SKM-1 treated with dmso at 0.1 percent for 144 hours (cell line): ENCODE measurements at regions not wholly inside any gene's neighbourhood (a gene's known extent, or its start where the extent isn't known, plus 50 kb on each side); places are given as distances from the start of the nearest gene placed in this dataset.

ENCODE experiments used
- DNase-seq: peaks from one replicate; lab custom pipeline; 2025; ENCODE audit not compliant: unreplicated experiment; lab: John Stamatoyannopoulos, UW

- peak; percentile 15 for DNase-seq
These were observed 181.4 kb downstream of the GAS1 start for GRCh38 chr9:86765746-86766430.

GRCh38 chr9:86764671-86765343, 182.5 kb downstream of the GAS1 start:
- no peak for DNase-seq

- peak; percentile 59 for DNase-seq
These were observed 183.1 kb downstream of the GAS1 start for GRCh38 chr9:86764221-86764624.

- DNase-seq = peak; percentile 69
These were observed 183.5 kb downstream of the GAS1 start for GRCh38 chr9:86763791-86764190.

DNA sequence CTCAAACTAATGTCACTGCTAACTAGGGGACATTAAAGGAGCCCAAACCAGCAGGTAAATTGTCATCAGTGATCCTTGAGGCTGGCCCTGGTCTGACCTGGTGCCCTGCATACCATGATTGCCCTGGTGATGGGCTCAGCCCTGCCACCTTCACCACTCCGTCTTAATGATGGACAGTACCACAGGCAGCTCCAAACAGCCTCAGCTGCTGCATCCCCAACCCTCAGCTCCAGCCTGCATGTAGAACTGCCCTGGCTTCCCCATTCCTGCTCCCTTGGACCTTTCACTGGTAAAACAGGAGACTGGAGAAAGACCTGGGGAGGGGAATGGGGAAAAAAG, 190.0 kb downstream of the GAS1 start:
- no peak for DNase-seq

DNA sequence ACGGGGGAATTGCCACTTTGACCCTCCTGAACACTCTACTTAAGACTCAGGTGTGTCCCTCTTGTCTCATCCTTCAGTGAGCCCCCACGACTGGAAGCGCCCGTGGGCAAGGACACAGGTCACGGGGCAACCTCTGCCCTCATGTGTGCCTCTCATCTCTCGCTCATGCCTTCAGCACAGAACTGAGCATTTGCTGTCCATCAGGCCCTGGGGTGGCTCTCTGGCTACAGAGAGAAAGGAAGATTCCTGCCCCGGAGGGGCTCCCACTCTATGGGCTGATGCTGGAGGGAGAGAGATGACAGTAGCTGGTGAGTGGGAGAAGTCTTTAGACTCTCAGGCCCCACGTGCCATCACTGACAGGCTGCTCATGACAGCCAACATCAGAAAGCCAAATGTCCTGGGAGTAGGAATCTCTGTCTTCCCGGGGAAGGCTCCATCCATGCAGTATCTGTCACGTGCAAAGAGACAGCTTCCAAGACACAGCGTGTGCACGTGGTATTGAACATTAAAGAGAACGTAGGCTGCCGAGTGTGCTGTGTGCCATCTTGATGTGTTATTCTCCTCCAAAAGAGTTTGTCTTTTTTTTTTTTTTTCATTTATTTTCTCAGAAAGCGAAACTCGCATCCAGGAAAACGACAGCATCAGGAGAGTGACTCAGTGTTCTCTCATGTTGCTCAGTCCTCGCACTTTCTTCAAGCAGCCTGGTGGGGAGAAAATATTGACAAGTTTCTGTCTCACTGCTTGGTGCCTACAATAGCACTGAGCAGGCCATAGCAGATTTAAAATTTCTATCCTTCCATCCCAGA, 190.5 kb downstream of the GAS1 start:
- DNase-seq = no peak

- no peak for DNase-seq
These were observed 191.8 kb downstream of the GAS1 start for GRCh38 chr9:86755561-86755941.

DNA sequence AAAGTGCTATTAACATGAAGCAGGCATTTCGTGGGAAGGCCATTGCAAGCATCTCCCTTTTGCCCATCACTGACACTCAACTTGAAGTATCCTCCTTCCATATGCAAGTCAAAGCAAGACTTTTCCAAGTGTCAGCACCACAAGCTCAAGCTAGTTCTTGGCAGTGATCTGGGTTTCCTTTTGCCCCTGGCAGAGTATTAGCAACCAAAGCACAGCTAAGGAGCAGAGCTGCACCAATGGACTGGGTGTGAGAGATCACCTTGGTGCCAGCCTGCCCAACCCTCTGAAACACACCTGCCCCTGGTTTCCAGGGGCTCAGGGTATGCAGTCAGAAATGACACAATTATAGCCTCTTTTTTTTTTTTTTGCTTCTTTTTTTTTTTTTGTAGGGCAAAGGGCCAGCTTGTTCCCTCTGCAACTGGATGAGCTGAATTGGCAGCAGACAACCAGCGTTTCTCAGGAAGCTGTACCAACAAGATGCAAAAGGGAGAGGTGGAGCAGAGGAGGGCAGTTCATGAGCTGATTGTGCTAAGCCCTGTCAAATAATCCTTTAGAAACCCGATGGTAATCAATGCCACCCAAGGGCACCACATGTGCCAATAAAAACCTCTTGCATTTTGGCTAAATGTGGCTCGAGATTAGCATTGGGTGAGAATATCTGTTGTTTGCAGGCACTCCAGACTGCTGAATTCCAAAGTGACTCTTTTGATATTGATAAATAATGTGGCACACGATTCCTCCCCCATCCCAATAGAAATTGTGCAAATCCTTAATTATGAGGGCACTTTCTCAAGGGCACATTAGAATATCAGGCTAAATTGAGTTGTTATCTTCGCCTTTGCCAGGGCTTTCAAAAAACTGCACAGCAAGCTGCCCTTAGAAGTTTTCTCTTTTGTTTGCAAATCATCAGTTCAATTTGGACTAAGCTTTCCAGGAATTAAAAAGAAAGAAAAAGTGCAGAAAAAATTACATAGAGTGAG, 192.4 kb downstream of the GAS1 start:
- no peak for DNase-seq

GRCh38 chr9:86753836-86754235, 193.5 kb downstream of the GAS1 start:
- DNase-seq = no peak

GRCh38 chr9:86752733-86753132, 194.6 kb downstream of the GAS1 start:
- no peak for DNase-seq

DNA sequence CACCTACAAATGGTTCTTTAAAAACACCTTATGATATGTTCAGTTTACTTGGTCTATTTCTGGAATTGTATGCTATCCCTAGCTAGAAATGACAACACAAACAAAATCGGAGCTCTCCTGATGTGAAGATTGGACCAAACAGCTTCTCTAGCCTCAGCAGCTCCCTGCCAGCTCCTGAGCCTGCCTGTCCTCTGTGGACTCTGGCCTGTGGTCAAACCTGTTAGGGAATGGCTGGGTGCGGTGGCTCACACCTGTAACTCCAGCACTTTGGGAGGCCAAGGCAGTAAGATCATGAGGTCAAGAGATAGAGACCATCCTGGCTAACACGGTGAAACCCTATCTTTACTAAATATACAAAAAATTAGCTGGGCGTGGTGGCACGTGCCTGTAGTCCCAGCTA, 195.3 kb downstream of the GAS1 start:
- no peak for DNase-seq

DNA sequence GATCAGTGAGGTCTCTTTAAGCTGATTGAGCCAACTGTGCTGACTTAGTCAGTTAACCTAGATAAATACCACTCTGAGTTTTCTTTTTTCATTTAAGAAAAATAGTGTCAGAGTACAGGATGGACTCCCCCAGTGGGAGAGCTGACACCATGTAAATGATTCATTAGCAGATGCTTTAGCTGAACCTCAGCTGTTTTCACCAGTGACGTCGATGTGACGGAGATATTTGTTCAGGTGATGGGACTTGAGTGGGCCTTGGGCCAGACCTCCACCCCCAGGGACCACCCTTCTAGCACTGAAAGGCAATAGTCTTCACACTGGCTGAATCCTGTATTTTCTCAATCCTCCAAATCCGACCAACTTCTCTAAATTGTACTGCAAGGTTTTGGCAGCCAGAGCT, 196.1 kb downstream of the GAS1 start:
- DNase-seq = no peak

- no peak for DNase-seq
These were observed 197.4 kb downstream of the GAS1 start for GRCh38 chr9:86749894-86750255.

DNA sequence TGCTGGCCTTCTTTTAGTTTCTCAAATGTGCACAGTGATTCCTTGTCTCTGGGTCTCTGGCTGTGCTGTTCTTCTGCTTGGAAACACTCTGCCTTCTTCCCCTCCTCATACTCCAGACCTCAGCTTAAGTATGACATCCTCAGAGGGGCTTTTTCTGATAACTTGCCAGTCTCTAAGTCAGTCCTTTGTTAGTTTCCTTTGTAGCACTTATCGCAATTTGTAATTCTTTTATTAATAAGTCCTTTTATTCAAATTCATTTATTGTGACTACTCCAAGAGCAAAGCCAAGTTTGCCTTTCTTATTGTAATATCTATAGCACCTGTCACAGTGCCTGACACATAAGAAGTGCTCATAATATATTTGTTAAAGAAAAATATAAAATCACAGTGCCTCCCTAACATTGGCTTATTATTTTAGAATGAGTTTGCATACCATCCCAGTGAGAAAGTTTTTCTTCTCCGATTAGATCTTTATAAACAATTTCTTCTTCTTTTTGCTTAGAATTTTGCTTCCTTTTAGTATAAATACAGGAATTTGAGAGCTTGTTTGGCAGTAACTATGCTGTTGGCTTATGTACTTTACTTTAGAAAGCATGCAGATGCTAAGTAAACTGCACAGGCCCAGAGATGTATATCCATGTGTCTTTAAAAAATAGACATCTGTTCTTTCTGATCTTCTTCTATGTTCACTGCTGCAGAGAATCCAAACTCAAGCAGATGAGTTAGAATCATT, 198.0 kb downstream of the GAS1 start:
- no peak for DNase-seq

- no peak for DNase-seq
These were observed 199.6 kb downstream of the GAS1 start for GRCh38 chr9:86747711-86748110.

DNA sequence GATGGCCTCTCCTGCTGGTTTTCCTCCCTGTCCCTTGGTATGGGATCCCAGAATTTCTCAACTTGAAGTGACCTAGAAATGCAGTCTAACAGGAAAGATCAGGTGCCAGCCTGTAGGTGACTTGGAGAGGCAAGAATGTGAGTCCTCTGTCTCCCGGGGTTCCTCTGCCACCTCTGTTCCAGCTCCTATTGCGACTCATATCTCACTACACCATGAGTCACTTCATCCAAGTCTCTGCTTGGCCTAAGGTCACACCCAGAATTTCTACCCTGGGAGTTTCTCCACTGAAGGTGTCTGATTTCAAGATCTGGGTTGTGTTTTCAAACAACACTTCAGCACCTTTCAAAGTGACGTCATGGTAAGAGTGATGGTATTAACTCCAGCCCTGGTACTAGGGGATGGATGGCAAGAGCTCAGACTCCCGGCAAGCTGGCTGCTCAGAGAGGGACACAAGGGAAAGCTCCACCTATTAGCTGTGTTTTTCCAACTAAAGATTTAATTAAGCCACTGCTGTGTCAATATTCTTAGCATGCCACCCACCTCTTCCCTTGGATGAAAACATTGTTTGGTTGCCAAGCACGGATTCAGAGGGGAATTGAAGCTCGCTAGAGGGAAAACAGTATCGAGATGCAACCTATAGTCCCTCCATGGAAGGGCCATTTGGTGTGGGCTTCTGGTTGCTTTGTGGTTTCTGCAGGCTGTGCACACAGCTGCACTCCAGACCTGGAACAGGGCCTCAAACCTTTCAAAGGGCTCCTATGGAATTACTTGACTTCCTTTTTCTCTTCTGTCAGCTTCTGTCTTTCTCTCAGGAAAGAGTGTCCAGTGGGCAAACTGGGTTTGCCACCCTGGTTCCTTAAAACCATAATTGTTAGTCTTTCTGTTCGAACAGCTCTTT, 205.7 kb downstream of the GAS1 start:
- no peak for DNase-seq

GRCh38 chr9:86735772-86736458, 211.4 kb downstream of the GAS1 start:
- no peak for DNase-seq

DNA sequence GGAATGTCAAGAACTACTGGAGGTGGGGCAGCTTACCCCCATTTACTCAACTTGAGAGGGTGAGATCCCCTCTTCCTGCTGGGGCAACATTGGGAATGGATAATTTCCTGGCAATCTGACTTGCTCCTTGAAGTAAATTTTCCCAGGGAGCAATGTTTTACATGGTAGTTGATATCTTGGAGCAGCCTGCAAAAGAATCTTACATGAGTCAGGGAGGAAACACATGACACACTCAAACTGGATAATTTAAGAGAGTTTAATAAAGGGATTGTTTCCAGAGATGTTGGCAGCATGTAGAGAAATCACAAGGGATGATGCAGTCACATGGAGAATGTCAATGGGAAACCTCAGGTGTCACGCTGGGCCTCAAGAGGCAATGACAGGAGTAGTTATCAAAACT, 212.5 kb downstream of the GAS1 start:
- no peak for DNase-seq

GRCh38 chr9:86733929-86734328, 213.4 kb downstream of the GAS1 start:
- DNase-seq = no peak
